Immature natural killer cell (primary cell): ENCODE measurements at regions not wholly inside any gene's neighbourhood (a gene's known extent, or its start where the extent isn't known, plus 50 kb on each side); places are given as distances from the start of the nearest gene placed in this dataset.
A peak's percentile ranks its signal among the peaks of the same experiment; 100 is the strongest.

ENCODE experiments used
- DNase-seq, 3 donors: peaks; one replicate each; pipeline ENCODE4 v3.0.0; 2022; ENCODE audit warnings: mixed read lengths in 1 of 3
- H3K27ac Mint-ChIP-seq, 6 donors: one replicate each; pipeline ENCODE4 v1.8.0; 2020; ENCODE audit warnings: mixed read lengths in 6 of 6, mild to moderate bottlenecking in 5 of 6, inconsistent platforms in 4 of 6, moderate library complexity in 3 of 6
- H3K27me3 Mint-ChIP-seq, 3 donors: one replicate each; pipeline ENCODE4 v1.8.0; 2020 to 2021; ENCODE audit warnings: low read depth in 3 of 3, mild to moderate bottlenecking in 3 of 3, mixed read lengths in 3 of 3, moderate library complexity in 3 of 3, inconsistent platforms in 1 of 3
- H3K36me3 Mint-ChIP-seq, 3 donors: one replicate each; pipeline ENCODE4 v1.8.0; 2020; ENCODE audit warnings: mixed read lengths in 3 of 3, inconsistent platforms in 2 of 3, mild to moderate bottlenecking in 2 of 3
- H3K4me1 Mint-ChIP-seq, 2 donors: one replicate each; pipeline ENCODE4 v1.8.0; 2020; ENCODE audit warnings: inconsistent platforms in 2 of 2, mild to moderate bottlenecking in 2 of 2, mixed read lengths in 2 of 2, moderate library complexity in 1 of 2
- H3K4me3 Mint-ChIP-seq, 5 donors: one replicate each; pipeline ENCODE4 v1.8.0; 2020; ENCODE audit warnings: mild to moderate bottlenecking in 5 of 5, mixed read lengths in 5 of 5, inconsistent platforms in 3 of 5, moderate library complexity in 3 of 5
- H3K9me3 Mint-ChIP-seq, 6 donors: one replicate each; pipeline ENCODE4 v1.8.0; 2020; ENCODE audit warnings: mild to moderate bottlenecking in 6 of 6, mixed read lengths in 6 of 6, inconsistent platforms in 4 of 6, moderate library complexity in 3 of 6

GRCh38 chr1:184141361-184141880 lies 89.9 kb downstream of the TSEN15 start:
- peaks cover 1 to 3% (median 2%) of the 10 kb centered on the region in 3 donors for H3K27me3 Mint-ChIP-seq
- DNase-seq = no peak

GRCh38 chr1:184143449-184143848 lies 91.9 kb downstream of the TSEN15 start:
- Mint-ChIP-seq H3K27ac (no peak overlapping the region), H3K4me3 (no peak overlapping the region), H3K9me3 (no peaks in the 10 kb centered on the region)

More at GRCh38 chr1:184141361-184141880, 89.9 kb downstream of the TSEN15 start:
- Mint-ChIP-seq H3K4me3 (no peak overlapping the region), H3K9me3 (peaks cover 0 to 6% (median 3%) of the 10 kb centered on the region in 6 donors), H3K36me3 (peaks cover 4 to 8% (median 8%) of the 10 kb centered on the region in 3 donors), H3K4me1 (no peaks in the 10 kb centered on the region), H3K27ac (no peak overlapping the region)

GRCh38 chr1:184145083-184145482 lies 93.6 kb downstream of the TSEN15 start:
- Mint-ChIP-seq H3K27ac (no peak overlapping the region), H3K27me3 (peaks cover 0 to 7% (median 1%) of the 10 kb centered on the region in 3 donors), H3K36me3 (no peaks in the 10 kb centered on the region), H3K9me3 (no peaks in the 10 kb centered on the region), H3K4me3 (no peak overlapping the region), H3K4me1 (no peaks in the 10 kb centered on the region)
- no peak for DNase-seq

More at GRCh38 chr1:184143449-184143848, 91.9 kb downstream of the TSEN15 start:
- no peaks in the 10 kb centered on the region for H3K4me1 Mint-ChIP-seq
- DNase-seq = no peak
- peaks cover 1 to 7% (median 2%) of the 10 kb centered on the region in 3 donors for H3K27me3 Mint-ChIP-seq
- H3K36me3 Mint-ChIP-seq = no peaks in the 10 kb centered on the region

- H3K9me3 Mint-ChIP-seq = no peaks in the 10 kb centered on the region
- no peak overlapping the region for H3K4me3 Mint-ChIP-seq
- H3K4me1 Mint-ChIP-seq = no peaks in the 10 kb centered on the region
- peaks cover 0 to 11% (median 6%) of the 10 kb centered on the region in 3 donors for H3K27me3 Mint-ChIP-seq
- H3K27ac Mint-ChIP-seq = no peak overlapping the region
- no peaks in the 10 kb centered on the region for H3K36me3 Mint-ChIP-seq
- DNase-seq = no peak
Observed at GRCh38 chr1:184146202-184146601, 94.7 kb downstream of the TSEN15 start.

- no peaks in the 10 kb centered on the region for H3K36me3 Mint-ChIP-seq
- H3K27ac Mint-ChIP-seq = no peak overlapping the region
- H3K9me3 Mint-ChIP-seq = peaks cover 0 to 2% (median 0%) of the 10 kb centered on the region in 6 donors
- H3K27me3 Mint-ChIP-seq = peaks cover 8 to 19% (median 8%) of the 10 kb centered on the region in 3 donors
- peaks cover 15% of the 10 kb centered on the region in 2 donors for H3K4me1 Mint-ChIP-seq
- DNase-seq = no peak
- H3K4me3 Mint-ChIP-seq = no peak overlapping the region
Observed at GRCh38 chr1:184150776-184151531, 99.4 kb downstream of the TSEN15 start.

GRCh38 chr1:184152434-184152898 lies 100.9 kb downstream of the TSEN15 start:
- DNase-seq = no peak

GRCh38 chr1:184152974-184153373 lies 101.4 kb downstream of the TSEN15 start:
- peaks cover 10 to 13% (median 12%) of the 10 kb centered on the region in 3 donors for H3K27me3 Mint-ChIP-seq

More at GRCh38 chr1:184152434-184152898, 100.9 kb downstream of the TSEN15 start:
- Mint-ChIP-seq H3K27me3 (peaks cover 10 to 16% (median 13%) of the 10 kb centered on the region in 3 donors), H3K36me3 (no peaks in the 10 kb centered on the region), H3K9me3 (peaks cover 0 to 2% (median 0%) of the 10 kb centered on the region in 6 donors), H3K27ac (no peak overlapping the region), H3K4me1 (peaks cover 15% of the 10 kb centered on the region in 2 donors), H3K4me3 (peak overlapping the region; percentile 5 to 69 (median 54))

GRCh38 chr1:184153731-184154130 lies 102.2 kb downstream of the TSEN15 start:
- DNase-seq = no peak
- H3K27ac Mint-ChIP-seq = no peak overlapping the region
- H3K4me1 Mint-ChIP-seq = peaks cover 15% of the 10 kb centered on the region in 2 donors
- H3K27me3 Mint-ChIP-seq = peaks cover 10 to 13% (median 12%) of the 10 kb centered on the region in 3 donors
- H3K9me3 Mint-ChIP-seq = peaks cover 0 to 2% (median 0%) of the 10 kb centered on the region in 6 donors
- peak overlapping the region in 1 of 5 donors; percentile 48 for H3K4me3 Mint-ChIP-seq
- H3K36me3 Mint-ChIP-seq = no peaks in the 10 kb centered on the region

More at GRCh38 chr1:184152974-184153373, 101.4 kb downstream of the TSEN15 start:
- Mint-ChIP-seq H3K27ac (no peak overlapping the region), H3K4me1 (peaks cover 15% of the 10 kb centered on the region in 2 donors), H3K9me3 (peaks cover 0 to 2% (median 0%) of the 10 kb centered on the region in 6 donors), H3K36me3 (no peaks in the 10 kb centered on the region), H3K4me3 (peak overlapping the region; percentile 5 to 69 (median 54))
- no peak for DNase-seq

- Mint-ChIP-seq H3K36me3 (no peaks in the 10 kb centered on the region), H3K9me3 (peaks cover 0 to 2% (median 0%) of the 10 kb centered on the region in 6 donors), H3K4me1 (peaks cover 15% of the 10 kb centered on the region in 2 donors), H3K27me3 (peaks cover 8 to 10% (median 9%) of the 10 kb centered on the region in 3 donors), H3K4me3 (no peak overlapping the region), H3K27ac (no peak overlapping the region)
- DNase-seq = no peak
Observed at GRCh38 chr1:184156521-184157393, 105.2 kb downstream of the TSEN15 start.

GRCh38 chr1:184157394-184157742 lies 105.8 kb downstream of the TSEN15 start:
- DNase-seq = no peak
- H3K4me3 Mint-ChIP-seq = no peak overlapping the region
- peaks cover 11% of the 10 kb centered on the region in 2 donors for H3K4me1 Mint-ChIP-seq
- H3K9me3 Mint-ChIP-seq = peaks cover 0 to 2% (median 0%) of the 10 kb centered on the region in 6 donors
- H3K27ac Mint-ChIP-seq = no peak overlapping the region
- no peaks in the 10 kb centered on the region for H3K36me3 Mint-ChIP-seq
- H3K27me3 Mint-ChIP-seq = peaks cover 6 to 9% (median 8%) of the 10 kb centered on the region in 3 donors

- no peaks in the 10 kb centered on the region for H3K4me1 Mint-ChIP-seq
- no peak overlapping the region for H3K27ac Mint-ChIP-seq
- no peak overlapping the region for H3K4me3 Mint-ChIP-seq
- peaks cover 2 to 9% (median 6%) of the 10 kb centered on the region in 3 donors for H3K27me3 Mint-ChIP-seq
- H3K9me3 Mint-ChIP-seq = no peaks in the 10 kb centered on the region
- no peaks in the 10 kb centered on the region for H3K36me3 Mint-ChIP-seq
- DNase-seq = no peak
Observed at GRCh38 chr1:184158896-184159681, 107.6 kb downstream of the TSEN15 start.

- Mint-ChIP-seq H3K9me3 (no peaks in the 10 kb centered on the region), H3K27me3 (peaks cover 2 to 6% (median 6%) of the 10 kb centered on the region in 3 donors), H3K27ac (no peak overlapping the region), H3K4me1 (peaks cover under 1 to 3% of the 10 kb centered on the region in 2 donors), H3K36me3 (no peaks in the 10 kb centered on the region), H3K4me3 (no peak overlapping the region)
- DNase-seq = no peak
Observed at GRCh38 chr1:184160236-184160635, 108.7 kb downstream of the TSEN15 start.
